Esophagus mucosa (tissue), 1 donor: ENCODE measurements at regions not wholly inside any gene's neighbourhood (a gene's known extent, or its start where the extent isn't known, plus 50 kb on each side); places are given as distances from the start of the nearest gene placed in this dataset.

ENCODE experiments used
- ATAC-seq: fragments of 200-7000 bp; cut with Tn5 transposase; one replicate; pipeline ENCODE4 v1.9.1; 2020
- donor health status: DM: yes; HTN: yes; CAD: no.

DNA sequence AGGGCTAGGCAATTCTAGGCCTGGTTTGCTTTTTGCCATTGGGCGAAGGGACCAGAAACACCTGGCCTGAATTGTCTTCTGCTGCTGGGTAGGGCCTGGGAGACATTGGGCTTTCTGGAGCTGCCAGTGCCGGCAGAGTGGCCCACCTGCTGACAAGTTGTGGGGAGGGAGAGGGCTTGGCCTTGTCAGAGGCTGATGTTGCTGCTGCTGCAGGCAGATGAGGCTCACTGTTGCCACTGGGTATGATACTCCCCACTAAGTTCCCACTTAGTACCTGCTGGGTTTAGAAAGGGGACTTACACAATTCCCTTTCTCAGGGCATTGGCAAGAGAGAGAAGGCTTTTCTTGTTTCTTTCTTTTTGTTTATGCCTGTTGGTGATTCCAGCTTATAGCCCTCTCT lies 289.6 kb upstream of the NPVF start:
- ATAC-seq, result no peak

DNA sequence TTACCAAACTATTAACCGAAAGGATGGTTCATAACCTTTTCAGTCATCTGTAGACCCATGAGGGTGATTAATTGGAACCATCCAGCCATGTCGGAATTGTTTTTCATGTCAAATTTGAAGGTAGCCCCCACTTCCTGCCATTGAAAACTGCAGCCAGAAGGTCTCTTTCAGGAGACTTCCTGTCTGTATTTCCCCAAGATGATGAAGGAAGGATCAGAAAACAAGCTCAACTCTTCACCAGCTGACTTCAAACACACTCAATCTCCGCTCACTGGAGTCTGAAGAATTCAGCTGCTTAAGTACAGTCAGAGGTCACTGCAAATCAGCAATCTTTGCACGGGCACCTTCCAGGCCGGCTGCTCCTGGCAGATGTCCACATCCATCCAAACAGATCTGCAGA lies 291.7 kb upstream of the NPVF start:
- ATAC-seq, result no peak

DNA sequence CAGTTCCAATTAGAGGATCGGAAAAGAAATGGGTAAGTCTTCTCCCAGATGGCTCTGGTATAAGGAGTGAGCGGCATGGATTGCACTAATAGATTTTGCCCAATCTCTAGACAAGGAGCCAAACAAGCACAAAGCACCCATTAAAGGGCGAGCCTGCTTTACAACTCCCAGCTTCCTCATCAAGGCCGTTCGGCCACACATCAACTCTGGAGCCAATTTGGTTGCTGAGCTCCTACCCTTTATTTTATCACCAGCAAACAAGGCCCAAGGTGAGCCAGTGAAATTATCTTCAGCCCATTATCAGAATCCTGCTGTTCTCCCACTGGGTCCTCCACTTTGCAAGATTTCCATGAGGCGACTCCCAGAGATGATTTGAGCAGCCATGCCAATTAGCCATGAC lies 292.2 kb upstream of the NPVF start:
- ATAC-seq, result no peak

DNA sequence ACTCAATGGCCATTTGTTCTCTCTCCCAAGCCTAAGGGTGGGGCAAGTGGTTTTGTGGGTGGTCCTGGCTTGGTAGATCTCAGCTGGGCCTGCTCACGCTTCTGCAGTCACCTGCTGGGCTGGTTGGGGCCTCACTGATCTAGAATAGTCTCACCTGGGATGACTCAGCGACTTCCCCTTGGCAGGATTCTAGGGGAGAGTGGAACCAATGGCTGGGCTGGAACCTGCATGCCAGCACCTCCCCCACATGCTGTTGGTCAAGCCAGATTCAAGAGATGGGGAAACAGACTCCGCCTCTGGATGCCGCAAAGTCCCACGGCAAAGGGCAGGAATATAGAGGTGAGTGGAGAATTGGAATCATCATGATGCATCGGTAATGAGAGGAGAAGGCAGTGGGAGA lies 292.9 kb upstream of the NPVF start:
- ATAC-seq, result no peak

DNA sequence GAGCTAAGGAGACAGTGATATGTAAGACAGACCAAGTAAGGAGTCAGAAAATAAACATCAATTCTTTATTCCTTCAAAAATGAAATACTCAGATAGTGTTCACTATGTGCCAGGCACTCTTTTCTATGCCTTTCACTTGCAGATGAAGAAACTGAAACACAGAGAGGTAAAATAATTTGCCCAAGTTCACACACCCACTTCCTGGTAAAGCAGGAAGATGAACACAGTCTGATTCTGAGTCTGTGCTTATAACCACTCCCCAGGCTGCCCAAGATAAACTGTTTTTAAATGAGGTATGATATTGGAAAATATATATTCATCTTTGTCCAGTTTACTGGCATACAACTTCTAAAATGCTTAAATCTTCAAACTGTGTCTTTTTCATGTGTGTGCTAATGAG lies 294.4 kb upstream of the NPVF start:
- ATAC-seq, result no peak

DNA sequence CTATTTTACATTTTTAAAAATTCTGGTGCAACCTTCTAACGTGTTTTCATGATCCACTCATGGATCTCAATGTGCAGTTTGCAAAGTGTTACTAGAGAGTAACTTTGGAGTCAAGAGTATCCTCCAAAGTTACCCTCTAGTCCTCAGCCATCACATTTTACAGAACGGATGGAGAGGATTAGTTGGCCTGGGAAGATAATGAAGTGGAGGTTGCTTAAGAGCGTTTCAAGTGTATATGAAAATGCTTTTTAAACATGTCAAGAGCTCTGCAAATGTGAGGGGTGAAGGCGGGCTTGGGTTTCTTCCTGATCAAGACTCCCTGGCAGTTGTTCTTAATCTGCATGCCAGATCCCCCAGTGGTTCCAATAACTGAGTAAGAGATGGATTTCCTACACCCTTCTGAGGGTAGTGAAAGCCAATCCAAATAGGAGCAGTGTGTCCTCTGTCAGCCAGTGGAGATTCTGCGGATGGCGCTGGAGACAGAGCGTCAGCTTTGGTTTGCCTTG lies 299.4 kb upstream of the NPVF start:
- no peak for ATAC-seq

DNA sequence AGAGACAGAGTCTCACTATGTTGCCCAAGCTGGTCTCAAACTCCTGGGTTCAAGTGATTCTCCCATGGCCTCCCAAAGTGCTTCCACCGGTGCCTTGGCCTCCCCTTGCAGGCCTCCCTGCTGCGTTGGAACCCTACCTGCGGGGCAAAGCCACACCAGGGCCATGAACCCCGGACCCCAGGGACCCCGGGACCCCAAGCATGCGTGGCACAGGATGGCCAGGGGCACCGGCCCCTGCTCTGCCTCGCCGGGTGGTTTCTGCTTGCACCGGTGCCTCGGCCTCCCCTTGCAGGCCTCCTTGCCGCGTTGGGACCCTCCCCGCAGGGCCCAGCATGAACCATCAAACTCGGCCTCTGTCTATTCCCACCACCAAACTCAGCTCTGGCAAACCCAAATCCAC lies 301.0 kb upstream of the NPVF start:
- ATAC-seq, result no peak

DNA sequence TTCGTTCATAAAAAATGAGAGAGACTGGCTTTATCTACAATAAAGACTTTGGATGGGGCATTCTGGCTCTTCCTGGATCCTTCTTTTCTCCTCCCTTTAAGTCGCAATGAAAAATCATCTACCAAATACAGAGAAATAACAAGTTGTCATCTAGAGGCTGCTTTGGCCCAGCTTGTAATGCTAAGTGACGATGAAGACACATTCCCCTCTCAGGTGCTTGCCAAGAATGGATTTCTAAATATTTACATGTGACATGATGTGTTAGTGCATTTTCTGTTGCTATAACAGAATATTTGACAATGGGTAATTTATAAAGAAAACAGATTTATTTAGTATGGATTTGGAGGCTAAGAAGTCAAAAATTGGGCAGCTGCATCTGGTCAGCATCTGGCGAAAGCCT lies 308.6 kb upstream of the NPVF start:
- no peak for ATAC-seq

DNA sequence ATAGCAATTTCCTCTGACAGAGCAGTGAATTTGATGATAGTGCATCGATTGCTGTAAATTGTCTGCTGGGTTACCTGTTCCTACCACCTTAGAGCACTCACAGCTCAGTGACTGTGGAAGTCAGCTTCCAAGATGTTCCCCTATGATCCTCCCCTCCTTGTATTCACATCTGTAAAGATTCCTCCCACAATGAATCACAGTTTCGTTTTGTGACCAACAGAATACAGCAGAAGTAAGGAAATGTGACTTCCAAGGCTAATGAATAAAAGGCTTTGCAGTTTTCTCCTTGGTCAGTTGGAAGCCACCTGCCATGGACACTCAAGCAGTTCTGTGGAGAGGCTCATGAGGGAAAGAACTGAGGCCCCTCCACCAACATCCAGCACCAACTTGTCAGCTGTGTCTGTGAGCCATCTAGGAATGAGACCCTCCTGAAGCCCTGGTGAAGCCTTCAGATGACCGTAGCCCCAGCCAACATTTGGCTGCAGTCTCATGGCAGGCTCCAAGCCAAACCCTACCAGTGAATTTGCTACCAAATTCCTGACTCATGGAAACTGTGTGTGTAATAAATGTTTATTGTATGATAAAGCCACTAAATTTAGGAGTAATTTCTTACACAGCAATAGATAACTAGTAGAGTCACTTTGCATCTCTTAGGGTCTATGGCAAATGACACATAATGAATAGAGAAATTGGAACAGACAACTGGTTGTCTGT lies 309.5 kb upstream of the NPVF start:
- ATAC-seq, result no peak

DNA sequence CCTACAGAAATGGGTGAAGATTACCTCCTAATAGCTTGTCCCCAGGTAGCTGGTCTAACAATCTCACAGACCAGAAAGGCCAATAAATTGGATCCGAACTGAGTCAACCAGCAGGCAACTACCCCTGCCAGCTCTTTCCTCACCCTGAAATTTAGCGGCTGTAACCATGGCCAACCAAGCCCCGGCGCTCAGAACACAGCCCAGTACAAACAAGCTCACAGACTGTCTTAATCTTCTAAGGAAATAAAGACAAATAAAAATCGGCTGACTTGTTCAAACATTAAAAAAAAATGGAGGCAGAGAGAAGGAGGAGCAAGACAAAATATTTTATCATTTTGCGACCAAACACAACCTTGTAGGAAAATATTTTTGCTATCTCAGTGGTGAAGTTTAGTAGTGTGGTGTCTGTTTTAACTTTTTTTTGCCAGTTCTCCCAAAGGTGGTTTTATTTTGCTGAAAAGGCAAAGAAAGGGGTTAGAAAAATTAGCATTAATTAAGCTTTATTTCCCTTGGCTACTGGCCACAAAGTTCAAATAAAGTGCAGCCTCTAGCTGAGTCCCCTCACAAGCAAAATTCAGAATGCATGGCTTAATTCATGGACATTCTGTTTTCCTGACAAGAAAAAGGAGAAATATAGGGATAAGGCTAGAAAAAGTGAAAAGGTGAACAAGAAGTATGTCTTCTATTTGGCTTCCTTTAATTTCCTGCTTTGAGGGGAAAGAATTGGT lies 313.0 kb upstream of the NPVF start:
- no peak for ATAC-seq

DNA sequence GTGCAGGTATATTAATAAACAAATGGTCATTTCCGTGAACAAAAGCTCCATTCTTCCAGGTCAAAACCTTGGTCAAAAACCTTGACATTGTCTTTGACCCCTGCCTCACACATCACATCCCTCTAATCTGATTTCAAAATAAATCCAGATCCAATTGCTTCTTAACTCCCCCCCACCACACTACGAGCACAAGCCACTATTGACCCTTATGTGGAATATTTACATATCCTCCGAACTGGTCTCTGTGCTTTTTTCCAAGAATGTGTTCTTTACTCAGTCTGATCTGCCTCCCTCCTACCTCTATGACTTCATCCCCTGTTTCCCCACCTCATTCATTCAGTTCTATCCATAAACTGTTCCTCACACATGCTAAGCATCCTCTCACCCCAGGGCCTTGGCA lies 313.6 kb upstream of the NPVF start:
- ATAC-seq, result no peak

DNA sequence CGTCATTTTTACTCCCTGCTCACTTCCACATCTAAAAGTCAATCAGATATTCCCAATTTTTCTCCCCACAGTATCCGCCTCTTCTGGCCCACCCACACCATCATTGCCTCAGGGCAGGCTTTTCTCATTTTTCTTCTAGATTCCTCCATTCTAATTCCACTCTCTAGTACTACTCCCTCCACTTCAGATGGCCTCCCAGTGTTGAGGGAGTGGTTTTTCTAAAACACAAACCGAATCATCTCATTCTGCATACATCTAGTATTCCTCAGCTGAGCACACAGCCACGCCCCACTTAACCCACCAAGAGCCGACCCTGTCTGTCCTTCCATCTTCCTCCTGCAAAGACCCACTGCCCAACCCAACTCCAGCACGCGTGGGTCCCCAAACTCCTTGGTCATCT lies 314.9 kb upstream of the NPVF start:
- no peak for ATAC-seq

DNA sequence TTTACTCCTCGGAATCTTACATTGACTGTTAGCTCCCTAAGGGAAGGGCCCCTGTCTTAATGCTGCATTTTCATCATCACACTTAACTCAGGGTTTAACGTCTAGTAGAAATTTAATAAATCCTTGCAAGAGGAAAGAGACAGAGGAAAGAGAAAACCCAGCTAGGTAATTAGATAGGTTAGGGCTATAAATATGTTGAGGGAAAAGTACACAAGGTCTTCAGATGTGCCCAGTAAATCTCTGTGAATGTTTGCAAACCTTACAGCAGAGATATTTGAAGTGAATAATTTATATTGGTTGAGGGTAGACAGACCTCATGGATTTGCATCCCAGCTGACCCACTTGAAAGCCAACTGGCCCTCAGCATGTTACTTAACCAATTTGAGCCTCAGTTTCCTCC lies 315.5 kb upstream of the NPVF start:
- no peak for ATAC-seq

DNA sequence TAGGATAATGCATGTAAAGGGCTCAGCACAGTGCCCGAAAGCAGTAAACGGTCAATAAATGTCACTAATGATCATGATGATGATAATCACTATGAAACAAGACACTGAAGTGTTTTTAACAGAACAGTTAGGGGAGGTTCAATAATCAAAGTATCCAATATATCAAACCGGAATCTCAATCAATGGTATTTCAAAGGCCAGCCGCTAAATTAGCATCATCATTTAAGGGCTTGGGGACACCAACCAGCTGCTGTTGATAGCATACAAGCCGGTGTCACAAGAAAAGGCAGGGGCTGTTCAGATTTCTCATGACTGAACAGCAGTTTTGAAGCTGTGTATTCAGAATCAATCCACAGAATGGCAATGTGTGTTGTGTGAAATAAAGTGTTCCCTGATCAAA lies 316.0 kb upstream of the NPVF start:
- ATAC-seq, result no peak

DNA sequence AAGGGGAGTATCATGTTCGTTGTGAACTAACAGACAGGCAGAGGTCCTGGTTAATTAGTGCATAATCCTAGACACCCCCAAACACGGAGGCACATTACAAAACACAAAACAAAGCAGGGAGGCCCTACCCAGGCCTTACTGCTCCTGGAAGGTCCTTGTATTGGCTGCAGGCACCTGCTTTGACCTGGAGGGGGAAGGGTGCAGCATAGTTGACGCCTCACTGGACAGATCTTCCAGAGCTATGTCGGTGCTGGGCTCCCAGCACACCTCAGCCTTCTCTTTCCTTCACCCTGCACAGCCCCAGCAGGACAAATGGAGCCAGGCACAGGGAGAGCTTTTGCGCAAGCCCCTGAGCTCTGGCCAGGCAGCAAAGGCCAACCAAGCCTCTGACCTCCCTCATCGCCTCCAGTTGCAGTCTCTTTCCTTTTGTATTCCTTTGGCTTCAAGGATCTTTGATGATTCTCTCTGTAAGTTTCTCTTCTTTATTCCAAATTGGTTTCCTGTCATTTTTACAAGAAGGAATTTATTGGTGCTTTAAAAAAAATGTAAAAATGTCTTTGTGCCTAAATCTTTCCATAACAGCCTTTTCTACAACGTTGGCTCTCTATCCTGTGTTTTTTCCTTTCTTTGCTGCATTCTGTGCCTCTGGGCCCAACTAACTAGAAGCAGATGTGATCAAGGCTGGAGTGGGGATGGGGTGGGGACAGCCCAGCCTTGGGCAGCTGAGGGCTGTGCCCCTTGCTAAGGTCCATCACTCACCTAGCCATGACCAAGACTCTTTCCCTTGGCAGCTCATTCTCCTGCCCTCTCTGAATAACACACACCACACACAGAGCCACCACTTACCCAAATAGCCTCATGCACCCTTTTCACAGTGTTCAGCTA lies 317.1 kb upstream of the NPVF start:
- no peak for ATAC-seq

DNA sequence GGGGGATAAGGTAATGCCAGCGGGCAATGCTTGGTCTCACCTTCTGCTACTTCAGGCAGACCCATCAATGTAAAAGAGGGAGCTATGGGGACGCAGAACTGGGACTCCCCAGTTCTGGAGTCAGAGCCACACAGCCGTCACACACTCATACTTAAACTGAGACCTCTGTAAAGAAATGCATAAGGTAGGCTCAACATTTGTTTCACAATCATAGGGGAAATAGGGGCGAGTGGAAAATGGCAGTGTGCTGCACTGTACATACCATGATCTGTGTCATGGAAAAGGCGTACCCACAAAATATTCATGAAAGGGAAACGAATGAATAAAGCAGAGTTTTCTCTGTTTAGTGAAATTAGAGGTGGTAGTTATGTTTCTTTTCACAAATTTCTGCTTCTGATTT lies 318.0 kb upstream of the NPVF start:
- ATAC-seq, result no peak

DNA sequence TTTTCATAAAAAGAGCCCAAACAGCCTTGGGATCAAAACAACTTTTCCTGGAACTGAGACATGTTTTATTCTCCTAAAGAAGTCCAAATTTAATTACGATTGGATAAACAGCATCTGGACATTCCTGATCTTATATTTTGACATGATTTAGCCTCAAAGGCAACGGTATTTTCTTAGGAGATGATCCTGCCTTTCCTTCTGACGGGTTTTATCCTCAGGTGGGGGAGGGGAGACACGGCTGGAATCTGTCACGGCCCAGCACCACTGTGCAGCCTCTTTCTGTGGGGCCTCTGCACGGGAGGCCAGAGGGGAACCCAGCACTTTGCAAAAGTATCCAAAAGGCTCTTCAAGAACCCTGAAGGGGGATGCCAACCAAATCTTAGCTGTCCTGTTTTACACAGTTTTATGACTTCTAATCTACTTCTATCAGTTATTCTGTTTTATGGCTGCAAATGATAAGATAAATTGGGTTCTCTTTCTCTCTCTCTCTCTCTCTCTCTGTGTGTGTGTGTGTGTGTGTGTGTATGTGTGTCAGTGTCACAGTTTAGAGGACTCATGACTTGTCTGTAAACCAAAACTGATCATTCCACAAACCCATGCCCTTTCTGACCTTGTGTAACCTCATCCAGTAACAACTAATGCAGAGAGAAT lies 321.1 kb upstream of the NPVF start:
- no peak for ATAC-seq

DNA sequence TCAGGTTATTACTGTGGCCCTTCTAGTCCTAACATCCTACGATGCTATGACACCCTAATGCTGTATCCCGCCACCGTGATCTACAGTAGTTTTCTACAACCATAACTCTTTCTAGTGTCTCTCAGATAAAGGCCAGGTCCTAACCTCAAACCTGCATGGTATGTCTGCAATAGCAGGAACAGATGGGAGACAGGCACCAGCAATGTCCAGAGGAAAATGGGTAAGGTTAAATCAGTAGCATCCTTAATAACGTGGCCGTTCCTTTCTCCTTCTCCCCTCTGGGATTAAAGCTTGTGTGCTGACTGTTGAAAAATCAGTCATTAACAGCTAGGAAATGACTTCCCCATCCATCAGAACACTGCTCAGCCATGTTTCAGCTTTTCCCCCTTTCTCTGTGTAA lies 321.9 kb upstream of the NPVF start:
- ATAC-seq, result no peak

DNA sequence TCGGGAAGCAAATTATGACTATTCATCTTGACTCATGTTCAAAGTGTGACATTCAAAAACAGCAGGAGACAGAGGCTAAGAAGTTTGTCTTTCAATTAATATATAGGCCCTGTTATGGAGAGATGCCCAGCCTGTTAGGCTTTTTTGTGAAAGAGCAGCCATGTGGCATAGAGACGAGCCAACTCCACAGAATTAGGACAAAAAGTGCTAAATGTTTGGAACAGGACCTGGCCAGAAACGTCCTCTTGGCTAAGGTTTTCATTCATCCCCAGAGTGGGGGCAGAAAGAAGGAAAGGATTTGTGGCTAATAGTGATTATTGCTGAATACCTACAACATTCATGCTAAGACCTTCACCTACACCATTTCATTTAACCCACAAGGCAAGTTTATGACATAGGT lies 324.7 kb upstream of the NPVF start:
- ATAC-seq, result no peak

DNA sequence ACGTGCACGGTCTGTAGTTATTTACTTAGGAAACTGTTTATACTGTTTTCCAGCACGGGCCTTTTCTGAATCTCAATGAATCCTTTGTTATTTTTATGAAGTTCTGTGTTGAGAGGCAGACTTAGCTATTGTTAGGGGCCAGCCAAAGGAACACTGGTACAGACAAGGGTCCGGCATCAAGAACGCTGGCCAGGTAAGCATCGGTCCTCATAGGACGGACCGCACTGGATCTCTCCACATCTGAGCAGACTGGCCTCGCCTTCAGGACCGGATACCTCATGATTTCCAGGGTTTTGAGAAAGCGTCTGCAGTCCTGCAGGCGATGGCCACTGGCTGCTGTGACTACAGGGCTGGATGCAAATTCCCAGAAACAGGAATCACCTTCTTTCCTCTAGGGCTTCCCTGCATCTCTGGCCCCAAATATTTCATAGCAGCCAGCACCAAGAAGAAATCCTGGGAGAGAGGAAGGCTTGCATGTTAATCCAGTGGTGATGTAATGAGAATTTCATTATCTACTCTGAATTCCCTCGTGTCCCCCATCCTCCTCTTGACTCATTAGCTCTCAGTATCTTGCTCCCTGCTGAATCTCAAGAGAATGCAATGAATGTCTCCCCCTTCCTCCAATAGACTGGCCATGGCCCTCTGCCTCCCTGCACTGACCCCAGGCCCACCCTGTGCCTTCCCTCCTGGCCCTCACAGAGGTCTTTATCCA lies 325.4 kb upstream of the NPVF start:
- ATAC-seq, result no peak

DNA sequence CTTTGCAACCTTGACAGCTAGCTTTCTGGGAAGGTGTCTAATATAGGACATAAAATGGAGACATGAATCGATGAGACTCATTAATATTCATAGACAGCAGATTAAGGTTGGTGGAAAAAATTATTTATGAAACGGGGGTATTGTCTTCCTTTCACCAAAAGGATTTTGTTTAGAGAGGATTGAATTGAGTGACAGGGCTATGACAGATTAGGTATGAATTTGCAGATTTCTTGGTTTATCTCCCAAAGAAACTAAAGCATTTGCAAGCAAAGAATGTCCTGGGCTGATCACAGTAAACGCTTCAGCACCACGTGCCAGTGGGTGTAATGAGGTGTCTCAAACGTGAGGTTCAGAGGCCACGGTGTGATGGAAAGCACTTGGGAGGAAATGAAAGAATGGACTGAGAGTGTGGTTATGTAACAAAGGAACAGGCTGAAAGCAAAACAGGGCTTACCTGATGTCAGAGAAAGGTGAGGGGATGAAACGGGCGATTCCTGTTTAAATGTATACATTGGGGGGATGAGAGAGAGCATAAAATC lies 329.2 kb upstream of the NPVF start:
- no peak for ATAC-seq

DNA sequence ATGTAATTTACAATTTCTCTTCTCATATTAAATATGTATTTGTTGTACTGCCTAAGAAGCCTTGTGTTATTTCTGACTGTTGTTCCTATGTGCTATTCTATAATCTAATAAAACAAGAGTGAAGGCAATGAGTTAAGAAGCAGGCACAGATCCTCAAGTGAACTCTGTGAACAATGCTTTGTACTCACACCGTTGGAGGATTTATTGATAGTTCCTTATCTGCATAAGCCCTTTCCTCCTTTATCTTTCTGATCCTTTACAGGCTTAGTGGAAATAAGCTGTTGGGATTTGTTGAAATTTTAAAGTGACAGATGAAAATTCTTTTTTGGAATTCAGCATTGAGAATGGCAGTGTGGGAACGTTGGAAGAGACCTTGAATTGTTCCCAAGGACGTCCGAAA lies 329.6 kb upstream of the NPVF start:
- ATAC-seq, result no peak
